Hepatocyte (in vitro differentiated cells): ENCODE measurements at regions not wholly inside any gene's neighbourhood (a gene's known extent, or its start where the extent isn't known, plus 50 kb on each side); places are given as distances from the start of the nearest gene placed in this dataset.

Experiments
- DNase-seq: peaks from one replicate; pipeline ENCODE4 v3.0.0-alpha.2; 2016; ENCODE audit warnings: low spot score
- H2AFZ ChIP-seq: fragments of 200-600 bp; sonication (generic); 2 replicates; pipeline ENCODE4 v1.6.0; 2016; ENCODE audit warnings: antibody characterized with exemption, mild to moderate bottlenecking
- H3K27ac ChIP-seq: fragments of 200-600 bp; sonication (generic); 2 replicates; pipeline ENCODE4 v1.5.1; 2016; ENCODE audit warnings: mild to moderate bottlenecking
- H3K27me3 ChIP-seq: fragments of 200-600 bp; sonication (generic); 2 replicates; pipeline ENCODE4 v1.6.1; 2016
- H3K36me3 ChIP-seq: fragments of 200-600 bp; sonication (generic); replicated peaks from 2 replicates; pipeline ENCODE4 v1.5.1; 2016; ENCODE audit warnings: low read depth; ENCODE audit not compliant: insufficient read depth
- H3K4me1 ChIP-seq: fragments of 200-600 bp; sonication (generic); 2 replicates; pipeline ENCODE4 v1.5.1; 2016; ENCODE audit warnings: mild to moderate bottlenecking, moderate library complexity; ENCODE audit not compliant: insufficient read depth
- H3K4me2 ChIP-seq: fragments of 200-600 bp; sonication (generic); 2 replicates; pipeline ENCODE4 v1.6.0; 2016
- H3K4me3 ChIP-seq: fragments of 200-600 bp; sonication (generic); 2 replicates; pipeline ENCODE4 v1.5.1; 2016; ENCODE audit warnings: mild to moderate bottlenecking
- H3K79me2 ChIP-seq: fragments of 200-600 bp; sonication (generic); 2 replicates; pipeline ENCODE4 v1.6.0; 2017; ENCODE audit warnings: mild to moderate bottlenecking
- H3K9me2 ChIP-seq: fragments of 200-600 bp; sonication (generic); replicated peaks from 2 replicates; pipeline ENCODE4 v1.6.0; 2017; ENCODE audit warnings: mild to moderate bottlenecking; ENCODE audit not compliant: insufficient read depth
- H3K9me3 ChIP-seq: fragments of 200-600 bp; sonication (generic); 2 replicates; pipeline ENCODE4 v1.5.1; 2016; ENCODE audit warnings: low read depth, mild to moderate bottlenecking
- H4K20me1 ChIP-seq: fragments of 200-600 bp; sonication (generic); 2 replicates; pipeline ENCODE4 v1.6.0; 2016; ENCODE audit warnings: mild to moderate bottlenecking; ENCODE audit not compliant: insufficient read depth, poor library complexity, severe bottlenecking
- CTCF ChIP-seq: fragments of 200-600 bp; sonication (generic); IDR thresholded peaks from 2 replicates; pipeline ENCODE4 v1.5.1; 2016; ENCODE audit warnings: antibody characterized with exemption, mild to moderate bottlenecking; ENCODE audit not compliant: poor library complexity
- EZH2 ChIP-seq: fragments of 200-600 bp; sonication (generic); IDR thresholded peaks from 2 replicates; pipeline ENCODE4 v1.6.1; 2016; ENCODE audit warnings: antibody characterized with exemption, mild to moderate bottlenecking, borderline replicate concordance
- EZH2phosphoT487 ChIP-seq: fragments of 200-600 bp; sonication (generic); IDR thresholded peaks from one replicate; pipeline ENCODE4 v1.6.1; 2018; ENCODE audit warnings: antibody characterized with exemption, mild to moderate bottlenecking, low read depth, moderate library complexity; ENCODE audit not compliant: unreplicated experiment, severe bottlenecking
- WGBS: methylation state at CpG from one replicate; pipeline ENCODE4 v1.1.6; 2016; ENCODE audit warnings: low lambda C conversion rate; ENCODE audit errors: missing lambda C conversion rate; 5-methylcytosine and 5-hydroxymethylcytosine counted together

- DNase-seq = no peak
- Histone ChIP-seq H3K4me1 (peaks cover 8% of the 10 kb centered on the region), H3K27me3 (no peaks in the 10 kb centered on the region), H3K27ac (peak overlapping the region; percentile 70), H2AFZ (no peak overlapping the region), H3K4me2 (no peak overlapping the region), H3K36me3 (no peaks in the 10 kb centered on the region), H3K9me3 (no peaks in the 10 kb centered on the region), H3K9me2 (no peaks in the 10 kb centered on the region), H3K4me3 (no peak overlapping the region), H4K20me1 (no peaks in the 10 kb centered on the region), H3K79me2 (no peaks in the 10 kb centered on the region)
- WGBS = 43% methylated on average over 1 of the region's 1 CpG
- no peak for TF ChIP-seq EZH2phosphoT487
- no peak for TF ChIP-seq CTCF
- no peak for TF ChIP-seq EZH2
These were observed 57.5 kb downstream of the SST start for GRCh38 chr3:187612656-187613055.

DNA sequence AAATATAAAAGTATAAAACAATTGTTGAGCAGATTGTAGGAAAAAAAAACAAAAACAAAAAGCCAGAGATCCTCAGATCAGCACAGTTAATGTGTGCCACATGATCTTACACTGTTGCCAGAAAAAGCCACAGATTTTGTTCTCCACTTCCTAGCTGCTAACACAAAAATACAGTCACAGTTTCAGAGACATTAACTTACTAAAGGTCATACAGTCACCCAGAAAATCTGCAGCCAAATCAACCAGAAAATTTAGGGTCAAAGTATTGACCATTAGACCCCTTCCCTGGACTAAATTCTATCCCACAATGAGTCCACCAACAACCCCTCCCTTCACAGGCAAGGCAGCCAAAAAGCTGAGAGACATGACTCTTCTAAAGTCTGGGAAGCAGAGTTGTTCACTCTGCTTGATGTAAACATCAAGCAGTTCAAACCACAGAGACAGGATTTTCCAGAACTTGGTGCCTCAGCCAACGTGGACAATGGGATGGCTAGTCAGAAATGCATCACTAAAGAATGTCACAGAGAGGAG is 59.1 kb downstream of the SST start:
- Histone ChIP-seq H3K27ac (peak overlapping the region; percentile 70), H3K79me2 (no peaks in the 10 kb centered on the region), H3K4me3 (no peak overlapping the region), H2AFZ (no peak overlapping the region), H4K20me1 (no peaks in the 10 kb centered on the region), H3K27me3 (no peaks in the 10 kb centered on the region), H3K4me2 (no peak overlapping the region), H3K4me1 (peaks cover 8% of the 10 kb centered on the region), H3K36me3 (no peaks in the 10 kb centered on the region), H3K9me2 (no peaks in the 10 kb centered on the region), H3K9me3 (no peaks in the 10 kb centered on the region)
- 40% methylated on average over 1 of the region's 1 CpG for WGBS
- no peak for DNase-seq
- TF ChIP-seq CTCF (no peak), EZH2 (no peak), EZH2phosphoT487 (no peak)

- Histone ChIP-seq H3K36me3 (no peaks in the 10 kb centered on the region), H3K27me3 (no peaks in the 10 kb centered on the region), H3K9me3 (no peaks in the 10 kb centered on the region), H3K27ac (no peak overlapping the region), H4K20me1 (no peaks in the 10 kb centered on the region), H3K79me2 (no peaks in the 10 kb centered on the region), H3K4me3 (no peak overlapping the region), H2AFZ (no peak overlapping the region), H3K4me1 (no peaks in the 10 kb centered on the region), H3K9me2 (no peaks in the 10 kb centered on the region), H3K4me2 (no peak overlapping the region)
- WGBS = 28% methylated on average over 2 of the region's 2 CpGs
- no peak for DNase-seq
- TF ChIP-seq EZH2 (no peak), EZH2phosphoT487 (no peak), CTCF (no peak)
These were observed 75.9 kb downstream of the SST start for GRCh38 chr3:187594272-187594671.

GRCh38 chr3:187593451-187593850 is 76.7 kb downstream of the SST start:
- Histone ChIP-seq H3K9me2 (no peaks in the 10 kb centered on the region), H3K27me3 (no peaks in the 10 kb centered on the region), H3K36me3 (no peaks in the 10 kb centered on the region), H3K4me3 (no peak overlapping the region), H3K9me3 (no peaks in the 10 kb centered on the region), H3K4me2 (no peak overlapping the region), H3K4me1 (no peaks in the 10 kb centered on the region), H3K79me2 (no peaks in the 10 kb centered on the region), H2AFZ (no peak overlapping the region), H3K27ac (no peak overlapping the region), H4K20me1 (no peaks in the 10 kb centered on the region)
- DNase-seq = no peak
- TF ChIP-seq CTCF (no peak), EZH2phosphoT487 (no peak), EZH2 (no peak)
- 85% methylated on average over 5 of the region's 5 CpGs for WGBS
